Activated T-cell treated with anti-CD3 and anti-CD28 coated beads for 48 hours (primary cell): ENCODE measurements at regions not wholly inside any gene's neighbourhood (a gene's known extent, or its start where the extent isn't known, plus 50 kb on each side); places are given as distances from the start of the nearest gene placed in this dataset.

Source experiments
- DNase-seq: peaks from one replicate; pipeline ENCODE4 v3.0.0-alpha.2; 2020; ENCODE audit warnings: low read depth

- no peak for DNase-seq
Measured at GRCh38 chr17:72579990-72580320, 459.1 kb downstream of the SOX9 start.

GRCh38 chr17:72580321-72581127 is 459.7 kb downstream of the SOX9 start:
- DNase-seq: no peak

- DNase-seq: no peak
Measured at GRCh38 chr17:72587156-72587555, 466.3 kb downstream of the SOX9 start.

DNA sequence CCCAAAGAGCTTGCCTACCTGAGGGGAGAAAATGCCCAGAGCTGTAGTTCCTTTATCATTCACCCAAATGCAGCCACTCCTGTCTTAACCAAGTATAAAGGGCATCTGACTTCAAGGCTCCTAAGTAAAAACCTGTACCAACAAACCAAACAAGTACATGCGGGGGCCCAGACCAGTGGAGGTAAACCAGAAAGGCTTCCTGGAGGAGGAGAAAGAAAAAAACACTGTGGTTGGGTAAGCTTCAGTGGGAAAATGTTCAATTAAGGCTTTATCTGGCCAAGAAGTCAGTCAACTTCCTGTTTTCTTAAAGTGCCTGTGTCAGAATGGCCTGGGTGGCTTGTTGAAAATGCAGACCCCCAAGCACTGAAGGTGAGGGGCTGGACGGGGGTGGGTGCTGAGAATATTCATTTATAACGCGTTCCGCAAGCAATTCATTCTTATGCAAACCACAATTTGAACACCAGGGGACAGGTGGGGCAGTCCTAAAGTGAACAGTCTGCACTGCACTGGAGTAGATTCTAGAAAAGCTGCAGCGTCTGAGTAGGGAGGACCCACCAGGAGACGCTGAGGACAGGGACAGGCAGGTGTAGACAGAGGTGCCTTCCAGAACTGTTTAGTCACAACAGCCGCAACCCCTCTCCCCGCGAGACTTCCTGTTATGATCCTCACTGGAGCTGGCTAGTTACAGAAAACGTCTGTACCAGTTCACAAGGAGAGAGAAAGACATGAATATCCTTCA is 467.1 kb downstream of the SOX9 start:
- no peak for DNase-seq

- DNase-seq: no peak
Measured at GRCh38 chr17:72588561-72588960, 467.7 kb downstream of the SOX9 start.

DNA sequence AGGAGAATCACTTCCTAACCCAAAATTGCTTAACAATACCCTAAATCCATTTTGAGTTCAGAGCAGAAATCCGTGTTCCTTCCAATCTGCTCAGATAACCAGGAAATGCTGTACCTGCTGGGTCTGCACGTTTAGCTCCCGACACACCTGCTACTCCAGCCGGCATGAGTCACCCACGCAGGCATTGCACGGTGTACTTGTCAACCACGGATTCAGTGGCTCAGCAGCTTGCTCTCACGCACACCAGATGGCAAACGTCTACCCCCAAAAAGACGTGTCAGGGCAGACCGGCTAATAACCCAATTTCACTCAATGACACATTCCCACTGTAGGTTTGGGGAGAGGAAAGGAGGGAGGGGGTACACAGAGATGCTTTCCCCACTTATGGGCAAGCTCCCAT is 468.1 kb downstream of the SOX9 start:
- DNase-seq: no peak

DNA sequence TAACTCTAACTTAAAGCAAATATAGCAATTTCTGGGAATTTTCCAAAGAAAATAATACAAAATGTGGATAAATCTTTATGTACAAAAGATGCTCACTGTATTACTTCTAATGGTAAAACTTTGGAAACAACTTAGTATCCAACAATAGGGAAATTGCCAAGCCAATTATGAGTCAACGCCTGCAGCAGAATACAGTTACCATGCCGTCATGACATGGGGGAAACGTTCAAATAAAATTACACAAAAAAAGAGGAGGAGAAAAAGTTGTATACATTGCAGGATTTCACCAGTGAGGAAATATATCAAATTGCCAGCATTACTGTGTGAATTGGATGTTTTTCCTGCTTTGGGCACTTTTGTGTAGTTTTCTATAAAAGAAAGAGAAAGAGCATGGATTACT is 469.6 kb downstream of the SOX9 start:
- no peak for DNase-seq

GRCh38 chr17:72590882-72591281 is 470.1 kb downstream of the SOX9 start:
- no peak for DNase-seq

DNA sequence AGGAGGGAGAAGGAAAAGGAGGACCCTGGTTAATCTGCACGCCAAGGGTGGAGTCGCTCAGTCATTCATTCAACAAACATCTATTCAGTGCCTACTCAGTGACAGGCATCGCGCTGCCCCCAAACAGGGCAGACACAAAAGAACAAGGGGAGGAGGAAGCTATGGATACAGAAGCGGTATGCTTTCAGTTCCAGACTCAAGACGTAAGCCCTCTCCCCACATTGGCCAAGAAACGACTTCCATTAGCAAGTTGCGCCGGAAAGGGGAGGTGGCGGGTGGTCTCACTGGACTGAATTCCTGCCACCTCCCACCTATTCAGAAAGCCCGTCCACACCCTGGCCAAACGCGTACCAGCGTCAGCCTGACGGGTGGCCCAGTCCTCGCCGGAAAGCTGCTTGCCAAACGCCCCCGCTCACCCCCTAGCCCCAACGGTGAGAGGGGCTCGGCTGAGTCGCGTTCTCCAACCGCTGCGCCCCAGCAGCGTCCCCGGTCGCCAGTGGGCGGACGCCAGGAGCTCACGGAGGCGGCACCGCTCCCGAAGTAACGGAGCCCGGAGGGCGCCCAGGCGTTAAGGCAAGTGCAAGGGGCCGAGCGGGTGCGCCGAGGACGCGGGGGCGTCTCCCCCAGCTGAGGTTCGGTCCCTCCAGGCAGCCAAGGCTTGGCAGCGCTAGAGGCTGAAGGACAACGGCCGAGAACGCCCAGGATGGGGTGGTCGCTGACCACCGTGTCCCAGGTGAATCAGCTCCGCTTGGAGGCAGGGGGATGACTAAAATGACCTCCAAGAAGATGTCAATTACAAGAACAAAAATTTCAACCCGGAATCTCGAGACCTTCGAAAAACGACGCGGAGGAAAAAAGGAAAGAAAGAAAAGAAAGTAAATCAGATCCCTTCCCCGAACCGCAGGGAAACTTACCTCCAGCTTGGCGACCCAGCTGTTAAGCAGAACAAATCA is 470.7 kb downstream of the SOX9 start:
- no peak for DNase-seq

GRCh38 chr17:72592242-72592966 is 471.6 kb downstream of the SOX9 start:
- peak; percentile 54 for DNase-seq

DNA sequence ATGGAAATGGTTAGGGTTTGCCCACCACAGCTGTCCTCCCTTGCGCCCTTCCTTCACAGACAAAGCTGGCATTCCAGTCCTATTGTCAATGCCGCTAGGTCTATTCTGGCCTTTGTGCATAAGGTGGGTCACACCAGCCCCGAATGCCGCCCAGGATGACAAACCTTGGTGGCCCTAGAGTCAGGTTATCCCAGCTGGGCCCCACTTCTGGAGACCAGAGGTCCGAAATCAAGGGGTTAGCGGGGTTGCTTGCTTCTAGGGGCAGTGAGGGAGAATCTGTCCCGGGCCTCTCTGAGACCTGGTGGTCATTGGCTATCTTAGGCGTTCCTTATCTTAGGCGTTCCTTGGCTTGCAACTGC is 472.1 kb downstream of the SOX9 start:
- no peak for DNase-seq

GRCh38 chr17:72594248-72594647 is 473.4 kb downstream of the SOX9 start:
- DNase-seq: no peak
